GM21737 (cell line): ENCODE measurements at regions not wholly inside any gene's neighbourhood (a gene's known extent, or its start where the extent isn't known, plus 50 kb on each side); places are given as distances from the start of the nearest gene placed in this dataset.

ENCODE experiments used
- ATAC-seq: cut with Tn5 transposase; IDR thresholded peaks from one replicate; pipeline ENCODE4 v1.9.1; 2021; ENCODE audit warnings: mild to moderate bottlenecking, moderate library complexity; ENCODE audit not compliant: unreplicated experiment

- no peak for ATAC-seq
Observed at GRCh38 chr12:116454950-116455447, 104.2 kb upstream of the MAP1LC3B2 start.

- no peak for ATAC-seq
Observed at GRCh38 chr12:116455540-116456329, 103.4 kb upstream of the MAP1LC3B2 start.

- no peak for ATAC-seq
Observed at GRCh38 chr12:116456330-116457082, 102.7 kb upstream of the MAP1LC3B2 start.

GRCh38 chr12:116458492-116458891, 100.7 kb upstream of the MAP1LC3B2 start:
- ATAC-seq: no peak

- no peak for ATAC-seq
Observed at GRCh38 chr12:116459011-116459875, 99.9 kb upstream of the MAP1LC3B2 start.

- ATAC-seq: no peak
Observed at GRCh38 chr12:116459916-116460663, 99.1 kb upstream of the MAP1LC3B2 start.

- ATAC-seq: no peak
Observed at GRCh38 chr12:116461060-116461459, 98.1 kb upstream of the MAP1LC3B2 start.

- ATAC-seq: no peak
Observed at GRCh38 chr12:116463366-116463765, 95.8 kb upstream of the MAP1LC3B2 start.

- no peak for ATAC-seq
Observed at GRCh38 chr12:116465407-116465806, 93.8 kb upstream of the MAP1LC3B2 start.

GRCh38 chr12:116465856-116466255, 93.3 kb upstream of the MAP1LC3B2 start:
- no peak for ATAC-seq

- ATAC-seq: no peak
Observed at GRCh38 chr12:116466536-116466935, 92.6 kb upstream of the MAP1LC3B2 start.

- ATAC-seq: no peak
Observed at GRCh38 chr12:116469344-116469743, 89.8 kb upstream of the MAP1LC3B2 start.

- ATAC-seq: no peak
Observed at GRCh38 chr12:116471544-116471943, 87.6 kb upstream of the MAP1LC3B2 start.

- ATAC-seq: no peak
Observed at GRCh38 chr12:116472193-116472592, 87.0 kb upstream of the MAP1LC3B2 start.

GRCh38 chr12:116473416-116473815, 85.8 kb upstream of the MAP1LC3B2 start:
- ATAC-seq: no peak

GRCh38 chr12:116474331-116474730, 84.8 kb upstream of the MAP1LC3B2 start:
- ATAC-seq: no peak

GRCh38 chr12:116474899-116475298, 84.3 kb upstream of the MAP1LC3B2 start:
- no peak for ATAC-seq

GRCh38 chr12:116476227-116476822, 82.9 kb upstream of the MAP1LC3B2 start:
- no peak for ATAC-seq

- ATAC-seq: no peak
Observed at GRCh38 chr12:116478243-116478773, 80.9 kb upstream of the MAP1LC3B2 start.
